ENCODE measurements at regions not wholly inside any gene's neighbourhood (a gene's known extent, or its start where the extent isn't known, plus 50 kb on each side); places are given as distances from the start of the nearest gene placed in this dataset.

GRCh38 chr13:22289711-22290110 is 618.8 kb downstream of the FGF9 start:
- BruUV-seq (replicated peaks) = no TSS peak
- no peaks in the 10 kb centered on the region for H4K20me1 ChIP-seq (replicated peaks; ENCODE audit: control insufficient read depth, extremely low read depth, insufficient read depth, low read length)

More at GRCh38 chr13:22289711-22290110, 618.8 kb downstream of the FGF9 start:
- POLR2A ChIA-PET = no interaction called here
- Histone ChIP-seq H3K9me1 (replicated peaks; ENCODE audit: control insufficient read depth, extremely low read depth, insufficient read depth, low read length) (no peaks in the 10 kb centered on the region), H3K9me3 (replicated peaks; ENCODE audit: control insufficient read depth, insufficient read depth, low read length) (peaks cover 3% of the 10 kb centered on the region), H2AFZ (ENCODE audit: low read depth, low read length) (no peak overlapping the region), H3K36me3 (ENCODE audit: control insufficient read depth in 2 of 2, extremely low read depth in 1 of 2, insufficient read depth in 2 of 2, low read length in 2 of 2) (no peaks in the 10 kb centered on the region), H3K4me3 (replicated peaks in 1 of 3; ENCODE audit: insufficient read depth in 1 of 3, low read depth in 1 of 3, low read length in 3 of 3) (no peak overlapping the region), H3K4me1 (ENCODE audit: control insufficient read depth, extremely low read depth, insufficient read depth, low read length) (no peaks in the 10 kb centered on the region), H3K27ac (ENCODE audit: insufficient read depth, low read depth, low read length) (no peak overlapping the region), H3K27me3 (ENCODE audit: control insufficient read depth in 2 of 2, insufficient read depth in 2 of 2, low read length in 2 of 2) (no peaks in the 10 kb centered on the region), H3K9ac (replicated peaks; ENCODE audit: extremely low read depth, insufficient read depth, low read length) (no peak overlapping the region), H3K79me2 (ENCODE audit: control insufficient read depth, insufficient read depth, low read length) (no peaks in the 10 kb centered on the region), H3K4me2 (ENCODE audit: insufficient read depth, low read length) (no peak overlapping the region)
- CTCF ChIA-PET = no interaction called here
- no peak for DNase-seq (ENCODE audit: low read depth, low spot score)
- no peak for TF ChIP-seq JUN (IDR thresholded peaks at IDR 0.05; ENCODE audit: borderline replicate concordance, insufficient read depth, insufficient read length, low read depth)
- no peak for TF ChIP-seq MAX (IDR thresholded peaks at IDR 0.05; ENCODE audit: insufficient read depth, insufficient read length)
- TF ChIP-seq POLR2AphosphoS5 (IDR thresholded peaks at IDR 0.05; ENCODE audit: insufficient read depth, low read depth, low read length) = no peak
- TF ChIP-seq CTCF (IDR thresholded peaks at IDR 0.05; ENCODE audit: extremely low read depth in 1 of 2, insufficient read depth in 1 of 2, low read depth in 1 of 2, low read length in 2 of 2) = no peak
- no peak for TF ChIP-seq MYC (IDR thresholded peaks at IDR 0.05; ENCODE audit: low read depth, low read length)
- TF ChIP-seq EZH2 (IDR thresholded peaks at IDR 0.05; ENCODE audit: borderline replicate concordance, low read depth, low read length, severe bottlenecking) = no peak
- no peak for FAIRE-seq
- dilution Hi-C loops (cut with MboI; ENCODE audit: extremely low pct_ligation_motif_present, low sequenced_read_pairs) (no loop called here), intact Hi-C loops (cut with micrococcal nuclease) (no loop called here)

All from endothelial cell of umbilical vein (primary cell).